T-helper 17 cell (primary cell): ENCODE measurements at regions not wholly inside any gene's neighbourhood (a gene's known extent, or its start where the extent isn't known, plus 50 kb on each side); places are given as distances from the start of the nearest gene placed in this dataset.

Experiments used
- ATAC-seq: fragments of 150-1000 bp; cut with Tn5 transposase; 2 replicates; pipeline ENCODE4 v1.10.0; 2021; ENCODE audit warnings: mild to moderate bottlenecking, moderate library complexity
- DNase-seq, 3 donors: peaks; one replicate each; pipeline versions ENCODE4 v3.0.0 to v3.0.0-alpha.2; 2020 to 2021
- H3K9me3 ChIP-seq: one replicate; pipeline ENCODE4 v1.7.0; 2013; ENCODE audit warnings: low read length, mild to moderate bottlenecking; ENCODE audit not compliant: control insufficient read depth, poor library complexity, severe bottlenecking
- H3K27ac Mint-ChIP-seq: one replicate; pipeline ENCODE4 v1.8.0; 2022; ENCODE audit warnings: mild to moderate bottlenecking, moderate library complexity, mixed read lengths
- H3K27me3 Mint-ChIP-seq: one replicate; pipeline ENCODE4 v1.8.0; 2022; ENCODE audit warnings: mixed read lengths
- H3K36me3 Mint-ChIP-seq: one replicate; pipeline ENCODE4 v1.8.0; 2022; ENCODE audit warnings: low read depth, mixed read lengths
- H3K4me1 Mint-ChIP-seq: one replicate; pipeline ENCODE4 v1.8.0; 2022; ENCODE audit warnings: mild to moderate bottlenecking, mixed read lengths
- H3K4me3 Mint-ChIP-seq: one replicate; pipeline ENCODE4 v1.8.0; 2022; ENCODE audit warnings: mild to moderate bottlenecking, moderate library complexity, mixed read lengths

DNA sequence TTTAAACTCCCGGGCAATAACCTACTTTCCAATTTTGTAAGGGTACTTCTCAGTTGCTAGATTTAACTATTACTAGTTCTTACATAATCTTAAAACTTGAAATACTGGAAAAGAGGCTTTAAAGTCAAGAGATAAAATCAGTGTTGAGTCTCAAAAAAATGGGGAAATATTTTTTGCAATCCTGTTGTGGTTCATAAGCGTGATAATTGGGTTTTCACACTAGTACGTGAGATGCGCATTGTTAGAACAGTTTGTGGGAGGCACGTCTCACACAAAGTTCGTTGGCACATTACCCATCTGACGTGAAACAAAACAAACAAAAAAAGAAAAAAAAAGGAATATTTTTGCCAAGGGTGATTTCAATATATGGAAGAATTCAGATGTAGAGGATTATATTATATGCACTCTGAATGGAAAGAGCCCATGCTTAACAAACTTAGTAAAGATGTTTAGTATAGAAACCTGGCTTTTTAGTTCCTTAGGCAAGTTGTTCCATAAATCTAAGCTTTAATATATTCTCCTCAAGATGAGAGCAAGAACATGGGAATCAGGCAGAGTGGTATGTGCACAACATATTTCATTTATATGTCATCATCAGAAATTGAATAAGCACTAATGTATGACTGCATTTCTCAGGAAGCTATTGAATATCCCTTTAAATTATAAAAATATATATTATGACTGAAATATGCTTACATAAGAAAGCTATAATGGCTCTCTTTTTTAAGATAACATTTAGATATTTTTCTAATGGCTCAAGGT, 73.9 kb upstream of the TNFSF4 start:
- Mint-ChIP-seq H3K27me3 (no peaks in the 10 kb centered on the region), H3K4me3 (no peak overlapping the region), H3K36me3 (peaks cover 2% of the 10 kb centered on the region), H3K4me1 (peaks cover 3% of the 10 kb centered on the region), H3K27ac (no peak overlapping the region)
- DNase-seq = no peak
- no peak for ATAC-seq
- no peaks in the 10 kb centered on the region for H3K9me3 ChIP-seq

DNA sequence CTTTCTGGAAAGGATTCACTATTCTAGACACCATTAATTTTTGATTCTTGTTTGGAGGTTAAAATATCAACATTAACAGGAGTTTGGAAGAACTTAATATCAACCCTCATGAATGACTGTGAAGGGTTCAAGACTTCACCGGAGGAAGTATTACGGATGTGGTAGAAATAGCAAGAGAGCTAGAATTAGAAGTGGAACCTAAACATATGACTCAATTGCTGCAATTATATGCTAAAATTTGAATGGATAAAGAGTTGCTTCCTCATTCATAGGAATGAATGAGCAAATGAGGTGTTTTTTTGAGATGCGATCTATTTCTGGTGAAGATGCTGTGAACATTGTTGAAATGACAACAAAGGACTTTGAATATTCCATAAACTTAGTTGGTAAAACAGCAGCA, 77.9 kb upstream of the TNFSF4 start:
- Mint-ChIP-seq H3K27me3 (no peaks in the 10 kb centered on the region), H3K4me1 (no peaks in the 10 kb centered on the region), H3K4me3 (no peak overlapping the region), H3K36me3 (peaks cover 2% of the 10 kb centered on the region), H3K27ac (no peak overlapping the region)
- H3K9me3 ChIP-seq = no peaks in the 10 kb centered on the region
- DNase-seq (no peak), ATAC-seq (no peak)

DNA sequence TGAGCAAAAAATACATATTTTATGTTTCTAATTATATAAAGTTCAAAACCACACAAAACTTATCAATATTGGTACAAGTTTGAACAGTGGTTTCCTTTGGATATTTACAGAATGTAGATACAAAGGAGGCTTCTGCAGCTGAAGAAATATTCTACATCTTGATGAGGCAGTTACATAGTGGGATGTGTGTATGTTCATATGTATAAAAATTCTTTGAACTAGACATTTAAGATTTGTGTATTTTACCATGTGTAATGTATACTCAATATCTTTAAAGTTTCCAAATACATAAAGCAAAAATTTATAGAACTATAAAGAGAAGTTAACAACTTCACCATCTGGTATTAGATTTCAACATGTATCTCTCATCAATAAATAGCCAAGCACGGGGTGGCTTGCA, 80.7 kb upstream of the TNFSF4 start:
- DNase-seq (no peak), ATAC-seq (no peak)
- Mint-ChIP-seq H3K27me3 (no peaks in the 10 kb centered on the region), H3K4me3 (no peak overlapping the region), H3K36me3 (peaks cover 2% of the 10 kb centered on the region), H3K27ac (no peak overlapping the region), H3K4me1 (no peaks in the 10 kb centered on the region)
- no peaks in the 10 kb centered on the region for H3K9me3 ChIP-seq

DNA sequence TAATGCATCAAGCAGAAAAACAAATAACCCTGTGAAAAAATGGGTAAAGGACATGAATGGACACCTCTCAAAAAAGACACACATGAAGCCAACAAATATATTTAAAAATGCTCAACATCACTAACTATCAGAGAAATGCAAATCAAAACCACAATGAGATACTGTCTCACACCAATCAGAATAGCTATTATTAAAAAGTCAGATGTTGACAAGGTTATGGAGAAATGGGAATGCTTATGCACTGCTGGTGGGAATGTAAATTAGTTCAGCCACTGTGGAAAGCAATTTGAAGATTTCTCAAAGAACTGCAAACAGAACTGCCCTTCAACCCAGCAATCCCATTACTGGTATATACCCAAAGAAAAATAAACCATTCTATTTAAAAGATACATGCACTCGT, 86.6 kb upstream of the TNFSF4 start:
- H3K27me3 Mint-ChIP-seq = no peaks in the 10 kb centered on the region
- DNase-seq (no peak), ATAC-seq (no peak)
- H3K36me3 Mint-ChIP-seq = peaks cover 2% of the 10 kb centered on the region
- peaks cover 14% of the 10 kb centered on the region for H3K4me1 Mint-ChIP-seq
- H3K4me3 Mint-ChIP-seq = no peak overlapping the region
- H3K27ac Mint-ChIP-seq = no peak overlapping the region
- H3K9me3 ChIP-seq = no peaks in the 10 kb centered on the region

DNA sequence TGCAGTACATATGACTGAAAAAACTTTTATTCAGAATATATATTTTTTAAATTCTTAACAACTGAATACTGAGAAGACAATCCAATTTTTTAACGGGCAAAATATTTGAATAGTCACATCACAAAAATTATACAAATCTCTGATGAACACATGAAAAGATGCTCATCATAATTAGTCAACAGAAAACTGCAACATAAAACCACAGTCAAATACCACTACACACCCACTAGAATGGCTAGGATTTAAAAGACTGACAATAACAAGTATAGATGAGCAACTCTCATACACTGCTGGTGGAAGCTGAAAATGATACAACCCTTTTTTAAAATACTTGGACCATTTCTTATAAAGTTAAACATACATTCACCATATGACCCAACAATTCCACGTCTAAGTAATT, 87.7 kb upstream of the TNFSF4 start:
- Mint-ChIP-seq H3K36me3 (peaks cover 2% of the 10 kb centered on the region), H3K4me1 (peaks cover 18% of the 10 kb centered on the region), H3K27ac (no peak overlapping the region), H3K4me3 (no peak overlapping the region), H3K27me3 (no peaks in the 10 kb centered on the region)
- H3K9me3 ChIP-seq = no peaks in the 10 kb centered on the region
- ATAC-seq = no peak
- no peak for DNase-seq

DNA sequence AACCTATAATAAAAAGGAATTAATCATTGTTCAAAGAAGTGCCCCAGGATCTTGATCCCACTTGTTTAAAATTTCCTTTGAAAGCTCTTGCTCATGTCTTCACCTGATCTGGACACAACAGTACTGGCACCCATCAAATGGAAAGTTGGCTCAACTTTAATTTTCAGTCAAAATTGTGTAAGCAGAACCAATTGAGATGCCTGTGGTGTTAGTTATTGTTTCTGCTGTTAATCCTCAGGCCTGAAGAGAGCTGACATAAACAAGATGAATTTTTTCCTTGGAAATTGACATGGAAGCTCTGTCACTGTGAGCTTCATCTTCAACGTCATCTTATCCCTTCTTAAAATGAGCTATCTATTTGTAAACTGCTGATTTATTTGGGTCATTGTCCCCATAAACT, 88.3 kb upstream of the TNFSF4 start:
- H3K27me3 Mint-ChIP-seq = no peaks in the 10 kb centered on the region
- H3K4me3 Mint-ChIP-seq = no peak overlapping the region
- H3K9me3 ChIP-seq = no peaks in the 10 kb centered on the region
- H3K4me1 Mint-ChIP-seq = peaks cover 18% of the 10 kb centered on the region
- DNase-seq (no peak), ATAC-seq (no peak)
- H3K27ac Mint-ChIP-seq = no peak overlapping the region
- H3K36me3 Mint-ChIP-seq = peaks cover 2% of the 10 kb centered on the region

DNA sequence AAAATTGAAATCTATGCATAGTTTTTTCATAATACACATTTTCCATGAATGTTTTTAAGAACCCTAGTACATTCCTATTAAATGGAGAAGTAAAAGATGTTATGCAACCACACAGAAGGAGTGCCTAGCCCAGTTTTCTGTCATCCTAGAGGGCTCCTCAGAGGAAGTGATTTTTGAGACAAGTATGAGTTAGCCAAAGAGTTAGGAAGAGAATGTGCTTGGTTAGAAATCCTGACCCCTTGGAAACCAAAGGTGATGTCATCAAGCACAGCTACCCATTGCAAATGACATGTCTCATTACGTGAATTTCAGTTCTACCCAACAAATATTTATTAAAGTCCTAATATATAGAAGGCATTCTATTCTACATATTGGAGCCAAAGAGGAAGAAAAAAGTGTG, 88.9 kb upstream of the TNFSF4 start:
- no peaks in the 10 kb centered on the region for H3K9me3 ChIP-seq
- H3K4me1 Mint-ChIP-seq = peaks cover 18% of the 10 kb centered on the region
- H3K4me3 Mint-ChIP-seq = no peak overlapping the region
- peaks cover 2% of the 10 kb centered on the region for H3K36me3 Mint-ChIP-seq
- H3K27ac Mint-ChIP-seq = no peak overlapping the region
- no peaks in the 10 kb centered on the region for H3K27me3 Mint-ChIP-seq
- ATAC-seq (no peak), DNase-seq (no peak)

DNA sequence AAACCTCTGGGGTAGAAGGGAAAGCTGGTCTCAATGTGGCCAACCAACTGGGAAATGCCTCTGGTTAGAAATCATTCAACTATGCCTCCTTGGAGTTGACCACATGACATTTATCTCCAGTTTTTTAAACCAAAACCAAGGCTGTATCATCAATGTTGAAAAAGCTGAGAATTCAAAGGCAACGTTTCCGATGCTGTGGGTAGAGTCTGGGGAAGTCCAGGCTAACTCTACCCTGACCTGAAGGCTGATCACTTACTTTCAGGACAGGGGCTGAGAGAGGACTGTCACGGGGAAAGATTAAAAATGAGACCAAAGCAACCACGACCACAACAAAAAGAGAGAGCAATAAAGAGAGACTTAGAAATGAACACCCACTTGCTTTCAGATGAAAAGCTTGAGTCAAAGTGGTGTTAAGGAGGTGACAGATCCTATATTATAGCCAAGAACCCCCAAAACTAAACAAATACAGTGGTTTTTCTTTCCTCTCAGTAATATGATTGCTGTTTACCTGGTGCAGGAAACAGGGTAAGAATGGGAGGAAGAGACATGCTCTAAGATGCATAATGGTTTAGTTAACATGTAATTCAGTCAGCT, 90.8 kb upstream of the TNFSF4 start:
- DNase-seq (no peak), ATAC-seq (peak; percentile 65)
- no peaks in the 10 kb centered on the region for H3K27me3 Mint-ChIP-seq
- H3K27ac Mint-ChIP-seq = peak overlapping the region; percentile 79
- no peaks in the 10 kb centered on the region for H3K9me3 ChIP-seq
- H3K36me3 Mint-ChIP-seq = no peaks in the 10 kb centered on the region
- H3K4me3 Mint-ChIP-seq = peak overlapping the region; percentile 41
- H3K4me1 Mint-ChIP-seq = peaks cover 20% of the 10 kb centered on the region

DNA sequence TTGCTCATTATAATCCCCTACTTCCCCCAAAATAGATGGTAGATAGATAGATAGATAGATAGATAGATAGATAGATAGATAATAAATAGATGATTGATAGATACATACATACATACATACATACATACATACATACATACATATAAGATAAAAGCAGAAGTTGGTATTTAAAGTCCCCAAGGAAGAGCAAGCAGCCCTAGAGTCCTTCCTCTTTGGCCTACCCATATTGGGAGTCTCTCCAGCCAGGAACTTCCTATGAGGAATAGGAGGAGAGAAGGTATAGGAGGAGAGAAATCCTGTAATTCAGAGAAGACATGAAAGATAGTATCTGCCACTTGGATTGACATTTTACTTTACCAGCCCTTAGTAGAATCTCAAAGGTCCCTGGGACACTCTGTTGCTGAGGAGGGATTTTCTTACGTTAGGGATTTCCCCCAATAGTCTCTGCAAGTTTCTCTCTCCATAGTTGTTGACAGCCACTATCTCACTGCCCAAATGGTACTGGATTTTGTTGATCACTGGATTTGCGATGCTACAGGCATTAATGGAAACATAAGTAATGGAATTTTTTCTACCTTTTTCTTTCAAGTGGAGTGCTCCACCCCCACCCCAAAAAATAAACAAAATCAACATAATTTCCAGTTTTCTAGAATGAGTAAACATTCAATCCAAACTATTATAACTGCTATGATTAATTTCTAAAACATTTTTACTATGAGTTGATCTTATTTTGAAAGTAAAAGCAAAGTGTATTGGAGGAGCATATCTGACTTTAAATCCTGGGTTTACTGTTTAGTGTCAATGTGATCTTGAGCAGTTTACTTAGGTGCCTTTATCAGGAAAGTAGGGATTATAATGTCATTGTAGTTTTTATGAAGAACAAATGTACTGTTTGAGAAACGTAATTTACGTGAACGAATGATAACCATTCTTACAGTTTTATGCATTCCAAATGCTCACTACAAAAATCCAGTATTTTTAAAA, 93.2 kb upstream of the TNFSF4 start:
- H3K4me3 Mint-ChIP-seq = no peak overlapping the region
- no peak overlapping the region for H3K27ac Mint-ChIP-seq
- H3K9me3 ChIP-seq = no peaks in the 10 kb centered on the region
- H3K4me1 Mint-ChIP-seq = peaks cover 20% of the 10 kb centered on the region
- ATAC-seq (no peak), DNase-seq (no peak)
- no peaks in the 10 kb centered on the region for H3K27me3 Mint-ChIP-seq
- no peaks in the 10 kb centered on the region for H3K36me3 Mint-ChIP-seq

DNA sequence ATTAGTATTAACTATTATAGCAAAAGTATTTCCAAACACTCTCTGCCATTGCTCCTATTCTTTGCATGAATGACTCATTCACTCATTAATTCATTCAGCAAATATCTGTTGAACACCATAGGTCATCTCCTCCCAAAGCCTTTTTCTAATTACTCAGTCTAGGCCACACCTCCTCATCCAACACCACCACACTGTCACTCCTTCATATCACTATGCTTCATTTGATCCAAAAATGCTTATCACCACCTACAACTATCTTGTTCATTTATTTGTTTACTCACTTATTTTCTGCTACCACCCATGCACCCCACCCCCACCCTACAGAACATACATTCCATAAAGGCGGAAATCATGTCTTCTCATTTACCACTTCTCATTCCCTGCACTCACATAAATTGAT, 94.4 kb upstream of the TNFSF4 start:
- ATAC-seq (no peak), DNase-seq (no peak)
- no peaks in the 10 kb centered on the region for H3K9me3 ChIP-seq
- Mint-ChIP-seq H3K27ac (no peak overlapping the region), H3K27me3 (no peaks in the 10 kb centered on the region), H3K36me3 (no peaks in the 10 kb centered on the region), H3K4me3 (no peak overlapping the region), H3K4me1 (peaks cover 20% of the 10 kb centered on the region)

DNA sequence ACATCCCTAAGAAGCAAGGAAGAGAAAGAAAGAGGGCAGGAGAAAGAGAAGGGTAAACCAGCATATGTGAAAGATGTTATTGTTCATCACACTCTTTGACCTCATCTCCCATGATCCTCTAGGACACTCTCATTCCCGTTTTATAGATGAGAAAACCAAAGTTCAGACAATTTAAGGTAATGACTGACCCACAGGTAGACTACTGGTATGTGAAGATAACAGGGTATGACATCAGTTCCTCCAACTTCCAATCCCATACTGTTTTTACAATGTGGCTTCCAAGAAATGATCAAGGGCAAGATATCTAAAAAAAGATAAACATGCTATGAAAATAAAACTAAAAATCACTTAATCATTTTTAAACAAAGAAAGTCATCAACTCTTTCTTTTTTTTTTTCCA, 95.2 kb upstream of the TNFSF4 start:
- no peak overlapping the region for H3K27ac Mint-ChIP-seq
- no peaks in the 10 kb centered on the region for H3K27me3 Mint-ChIP-seq
- peaks cover 19% of the 10 kb centered on the region for H3K4me1 Mint-ChIP-seq
- H3K4me3 Mint-ChIP-seq = no peak overlapping the region
- H3K36me3 Mint-ChIP-seq = no peaks in the 10 kb centered on the region
- ATAC-seq (no peak), DNase-seq (no peak)
- H3K9me3 ChIP-seq = no peaks in the 10 kb centered on the region

DNA sequence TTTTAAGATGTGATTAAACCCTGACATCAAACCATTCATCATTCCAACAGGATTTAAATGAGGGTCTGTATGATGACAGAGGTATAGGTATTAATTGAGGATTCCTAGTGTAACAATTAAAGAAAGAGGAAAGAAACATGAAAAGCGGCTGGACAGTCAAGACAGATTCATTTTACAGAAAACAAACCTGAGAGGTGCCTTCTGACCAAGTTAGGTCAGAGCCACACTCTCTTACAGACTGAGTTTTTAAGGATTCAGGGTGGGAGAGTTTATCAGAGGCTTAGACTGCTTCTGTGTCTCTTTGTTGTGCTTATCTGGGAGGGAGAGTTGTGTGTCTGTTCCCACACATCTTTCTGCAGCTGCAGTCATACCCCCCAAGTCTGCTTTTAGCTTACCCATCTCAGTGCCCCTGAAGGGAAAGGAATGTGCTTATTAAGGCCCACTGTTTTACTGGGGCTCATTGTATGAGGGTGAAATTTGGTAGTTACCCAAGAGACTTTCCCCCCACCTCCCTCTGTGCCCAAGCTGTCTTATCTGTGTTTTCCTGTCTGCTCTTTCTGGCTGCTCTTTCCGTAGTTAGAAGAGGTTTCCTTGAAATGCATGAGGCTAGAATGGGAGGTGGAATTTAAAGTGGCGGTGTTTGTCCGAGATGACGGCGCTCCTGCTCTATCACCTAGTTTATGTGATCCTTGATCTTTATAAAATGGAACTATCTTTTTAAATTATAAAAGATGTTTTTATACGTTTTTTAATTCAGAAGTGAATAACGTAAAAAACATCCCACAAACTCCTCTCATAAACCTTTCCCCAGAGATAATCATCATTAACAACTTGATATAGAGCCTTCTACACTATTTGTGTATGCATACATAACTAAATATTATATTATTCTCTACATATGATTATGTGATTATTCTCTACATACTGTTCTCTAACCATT, 96.0 kb upstream of the TNFSF4 start:
- H3K36me3 Mint-ChIP-seq = no peaks in the 10 kb centered on the region
- H3K4me1 Mint-ChIP-seq = peaks cover 11% of the 10 kb centered on the region
- H3K27ac Mint-ChIP-seq = no peak overlapping the region
- ATAC-seq = no peak
- no peak for DNase-seq
- no peaks in the 10 kb centered on the region for H3K9me3 ChIP-seq
- H3K4me3 Mint-ChIP-seq = no peak overlapping the region
- no peaks in the 10 kb centered on the region for H3K27me3 Mint-ChIP-seq
